ENCODE measurements at regions not wholly inside any gene's neighbourhood (a gene's known extent, or its start where the extent isn't known, plus 50 kb on each side); places are given as distances from the start of the nearest gene placed in this dataset.

DNA sequence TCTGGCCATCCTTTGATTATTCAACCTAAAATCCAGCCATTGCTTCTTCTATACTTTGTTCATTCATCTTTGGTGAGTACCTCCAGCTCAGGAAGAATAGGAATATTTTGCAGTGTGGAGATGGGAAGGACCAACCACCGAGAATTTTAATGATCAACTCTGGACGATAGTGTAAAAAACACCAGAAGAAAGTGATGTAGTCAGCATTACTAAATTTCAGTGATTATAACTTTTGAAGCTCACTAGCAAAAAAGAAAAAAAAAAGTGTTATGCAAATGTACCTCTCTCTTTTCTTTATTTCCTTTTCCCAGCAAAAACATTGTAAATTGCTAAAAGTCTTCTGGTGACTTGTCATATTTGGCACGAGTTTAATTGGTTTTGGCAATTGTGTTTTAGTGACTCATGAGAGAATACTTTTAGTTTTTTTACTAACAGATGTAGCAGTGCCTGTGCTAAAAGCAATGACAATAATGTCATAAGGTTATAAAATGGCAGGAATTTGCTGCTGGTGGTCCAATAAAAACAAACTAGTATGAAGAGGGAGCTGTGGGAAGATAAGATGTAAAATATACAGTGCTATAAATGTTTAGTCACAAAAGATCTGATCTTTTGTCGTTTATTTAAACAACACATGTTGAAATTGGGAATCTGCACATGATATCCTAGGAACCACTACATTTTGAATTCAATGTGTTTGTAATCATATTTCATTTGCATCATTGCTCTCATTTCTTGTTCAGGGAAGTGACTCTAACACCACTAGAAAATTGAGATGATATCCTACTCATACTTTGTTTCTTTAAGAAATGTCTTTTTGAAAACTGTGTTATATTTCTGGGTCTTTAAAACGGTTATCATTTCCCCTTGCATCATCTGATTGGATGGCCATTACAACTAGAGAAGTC is 81.3 kb upstream of the ERCC6L2 start:
- no peak for TF ChIP-seq CTCF (conservative IDR thresholded peaks at IDR 0.05; ENCODE audit: low read depth, low read length)
- no peak for TF ChIP-seq EZH2 (IDR thresholded peaks at IDR 0.05; ENCODE audit: low read length, unreplicated experiment)

All from PC-3 (cell line).